ENCODE measurements at regions not wholly inside any gene's neighbourhood (a gene's known extent, or its start where the extent isn't known, plus 50 kb on each side); places are given as distances from the start of the nearest gene placed in this dataset.

GRCh38 chr12:75783093-75783877 is 248.3 kb downstream of the PHLDA1 start:
- H3K27ac ChIP-seq (ENCODE audit: insufficient read depth, low read length, poor library complexity, severe bottlenecking): no peak overlapping the region
- Mint-ChIP-seq H3K4me1 (no peaks in the 10 kb centered on the region), H3K4me3 (no peak overlapping the region), H3K27ac (no peak overlapping the region), H3K36me3 (no peaks in the 10 kb centered on the region), H3K27me3 (no peaks in the 10 kb centered on the region), H3K9me3 (peaks cover 0 to 2% (median 0%) of the 10 kb centered on the region in 7 donors)
- H3K9me3 ChIP-seq (ENCODE audit: control insufficient read depth in 2 of 2, low read length in 2 of 2): no peaks in the 10 kb centered on the region
- no peak for ATAC-seq (ENCODE audit: low read depth in 2 of 2)
- H3K27me3 ChIP-seq (ENCODE audit: control insufficient read depth, insufficient read depth, low read length): no peaks in the 10 kb centered on the region
- no peaks in the 10 kb centered on the region for H3K4me1 ChIP-seq (ENCODE audit: control insufficient read depth, insufficient read depth, low read length, poor library complexity, severe bottlenecking)
- no peak overlapping the region for H3K4me3 ChIP-seq (ENCODE audit: low read depth, low read length)
- no peaks in the 10 kb centered on the region for H3K36me3 ChIP-seq (ENCODE audit: control insufficient read depth, insufficient read depth, low read length)
- DNase-seq: no peak

- no peak overlapping the region for H3K4me3 Mint-ChIP-seq
- H3K27ac ChIP-seq (ENCODE audit: insufficient read depth, low read length, poor library complexity, severe bottlenecking): no peak overlapping the region
- H3K27ac Mint-ChIP-seq: no peak overlapping the region
- peaks cover 0 to 2% (median 0%) of the 10 kb centered on the region in 7 donors for H3K9me3 Mint-ChIP-seq
- H3K36me3 Mint-ChIP-seq: no peaks in the 10 kb centered on the region
- H3K36me3 ChIP-seq (ENCODE audit: control insufficient read depth, insufficient read depth, low read length): no peaks in the 10 kb centered on the region
- DNase-seq (no peak), ATAC-seq (ENCODE audit: low read depth in 2 of 2) (no peak)
- no peaks in the 10 kb centered on the region for H3K4me1 Mint-ChIP-seq
- H3K4me3 ChIP-seq (ENCODE audit: low read depth, low read length): no peak overlapping the region
- H3K27me3 Mint-ChIP-seq: no peaks in the 10 kb centered on the region
- H3K9me3 ChIP-seq (ENCODE audit: control insufficient read depth in 2 of 2, low read length in 2 of 2): no peaks in the 10 kb centered on the region
- no peaks in the 10 kb centered on the region for H3K4me1 ChIP-seq (ENCODE audit: control insufficient read depth, insufficient read depth, low read length, poor library complexity, severe bottlenecking)
- H3K27me3 ChIP-seq (ENCODE audit: control insufficient read depth, insufficient read depth, low read length): no peaks in the 10 kb centered on the region
Measured at GRCh38 chr12:75782069-75782581, 249.5 kb downstream of the PHLDA1 start.

- Histone ChIP-seq H3K27me3 (ENCODE audit: control insufficient read depth, insufficient read depth, low read length) (no peaks in the 10 kb centered on the region), H3K4me1 (ENCODE audit: control insufficient read depth, insufficient read depth, low read length, poor library complexity, severe bottlenecking) (no peaks in the 10 kb centered on the region), H3K36me3 (ENCODE audit: control insufficient read depth, insufficient read depth, low read length) (no peaks in the 10 kb centered on the region), H3K9me3 (ENCODE audit: control insufficient read depth in 2 of 2, low read length in 2 of 2) (no peaks in the 10 kb centered on the region), H3K27ac (ENCODE audit: insufficient read depth, low read length, poor library complexity, severe bottlenecking) (no peak overlapping the region), H3K4me3 (ENCODE audit: low read depth, low read length) (no peak overlapping the region)
- Mint-ChIP-seq H3K4me1 (no peaks in the 10 kb centered on the region), H3K27me3 (no peaks in the 10 kb centered on the region), H3K4me3 (no peak overlapping the region), H3K9me3 (peaks cover 0 to 2% (median 0%) of the 10 kb centered on the region in 7 donors), H3K27ac (no peak overlapping the region), H3K36me3 (no peaks in the 10 kb centered on the region)
- ATAC-seq (ENCODE audit: low read depth in 2 of 2) (no peak), DNase-seq (no peak)
Measured at GRCh38 chr12:75781532-75782046, 250.0 kb downstream of the PHLDA1 start.

- no peak overlapping the region for H3K4me3 Mint-ChIP-seq
- ATAC-seq (ENCODE audit: low read depth in 2 of 2): no peak
- H3K4me1 ChIP-seq (ENCODE audit: control insufficient read depth, insufficient read depth, low read length, poor library complexity, severe bottlenecking): no peaks in the 10 kb centered on the region
- peaks cover 0 to 2% (median 0%) of the 10 kb centered on the region in 7 donors for H3K9me3 Mint-ChIP-seq
- H3K27ac Mint-ChIP-seq: no peak overlapping the region
- no peaks in the 10 kb centered on the region for H3K27me3 Mint-ChIP-seq
- no peak overlapping the region for H3K27ac ChIP-seq (ENCODE audit: insufficient read depth, low read length, poor library complexity, severe bottlenecking)
- no peak for DNase-seq
- H3K36me3 Mint-ChIP-seq: no peaks in the 10 kb centered on the region
- H3K4me3 ChIP-seq (ENCODE audit: low read depth, low read length): no peak overlapping the region
- no peaks in the 10 kb centered on the region for H3K4me1 Mint-ChIP-seq
- no peaks in the 10 kb centered on the region for H3K9me3 ChIP-seq (ENCODE audit: control insufficient read depth in 2 of 2, low read length in 2 of 2)
- no peaks in the 10 kb centered on the region for H3K36me3 ChIP-seq (ENCODE audit: control insufficient read depth, insufficient read depth, low read length)
- H3K27me3 ChIP-seq (ENCODE audit: control insufficient read depth, insufficient read depth, low read length): no peaks in the 10 kb centered on the region
Measured at GRCh38 chr12:75779891-75780496, 251.6 kb downstream of the PHLDA1 start.

GRCh38 chr12:75774261-75775052 is 257.1 kb downstream of the PHLDA1 start:
- H3K27me3 Mint-ChIP-seq: peaks cover 7% of the 10 kb centered on the region
- H3K4me1 Mint-ChIP-seq: no peaks in the 10 kb centered on the region
- Histone ChIP-seq H3K27ac (ENCODE audit: insufficient read depth, low read length, poor library complexity, severe bottlenecking) (no peak overlapping the region), H3K9me3 (ENCODE audit: control insufficient read depth in 2 of 2, low read length in 2 of 2) (no peaks in the 10 kb centered on the region), H3K4me1 (ENCODE audit: control insufficient read depth, insufficient read depth, low read length, poor library complexity, severe bottlenecking) (no peaks in the 10 kb centered on the region), H3K36me3 (ENCODE audit: control insufficient read depth, insufficient read depth, low read length) (no peaks in the 10 kb centered on the region), H3K27me3 (ENCODE audit: control insufficient read depth, insufficient read depth, low read length) (no peaks in the 10 kb centered on the region), H3K4me3 (ENCODE audit: low read depth, low read length) (no peak overlapping the region)
- H3K27ac Mint-ChIP-seq: no peak overlapping the region
- no peak for ATAC-seq (ENCODE audit: low read depth in 2 of 2)
- H3K36me3 Mint-ChIP-seq: no peaks in the 10 kb centered on the region
- no peak overlapping the region for H3K4me3 Mint-ChIP-seq
- H3K9me3 Mint-ChIP-seq: no peaks in the 10 kb centered on the region
- no peak for DNase-seq

GRCh38 chr12:75773377-75773776 is 258.2 kb downstream of the PHLDA1 start:
- ATAC-seq (ENCODE audit: low read depth in 2 of 2): no peak
- H3K9me3 Mint-ChIP-seq: peaks cover 0 to 2% (median 0%) of the 10 kb centered on the region in 7 donors
- Histone ChIP-seq H3K27me3 (ENCODE audit: control insufficient read depth, insufficient read depth, low read length) (no peaks in the 10 kb centered on the region), H3K4me1 (ENCODE audit: control insufficient read depth, insufficient read depth, low read length, poor library complexity, severe bottlenecking) (no peaks in the 10 kb centered on the region), H3K36me3 (ENCODE audit: control insufficient read depth, insufficient read depth, low read length) (no peaks in the 10 kb centered on the region), H3K9me3 (ENCODE audit: control insufficient read depth in 2 of 2, low read length in 2 of 2) (no peaks in the 10 kb centered on the region), H3K4me3 (ENCODE audit: low read depth, low read length) (no peak overlapping the region), H3K27ac (ENCODE audit: insufficient read depth, low read length, poor library complexity, severe bottlenecking) (no peak overlapping the region)
- H3K4me1 Mint-ChIP-seq: no peaks in the 10 kb centered on the region
- DNase-seq: no peak
- H3K36me3 Mint-ChIP-seq: no peaks in the 10 kb centered on the region
- peaks cover 7% of the 10 kb centered on the region for H3K27me3 Mint-ChIP-seq
- no peak overlapping the region for H3K27ac Mint-ChIP-seq
- no peak overlapping the region for H3K4me3 Mint-ChIP-seq

- ATAC-seq (ENCODE audit: low read depth in 2 of 2): no peak
- Histone ChIP-seq H3K4me3 (ENCODE audit: low read depth, low read length) (no peak overlapping the region), H3K9me3 (ENCODE audit: control insufficient read depth in 2 of 2, low read length in 2 of 2) (no peaks in the 10 kb centered on the region), H3K27ac (ENCODE audit: insufficient read depth, low read length, poor library complexity, severe bottlenecking) (no peak overlapping the region), H3K36me3 (ENCODE audit: control insufficient read depth, insufficient read depth, low read length) (no peaks in the 10 kb centered on the region), H3K4me1 (ENCODE audit: control insufficient read depth, insufficient read depth, low read length, poor library complexity, severe bottlenecking) (no peaks in the 10 kb centered on the region), H3K27me3 (ENCODE audit: control insufficient read depth, insufficient read depth, low read length) (no peaks in the 10 kb centered on the region)
- H3K4me1 Mint-ChIP-seq: no peaks in the 10 kb centered on the region
- peaks cover 0 to 2% (median 0%) of the 10 kb centered on the region in 7 donors for H3K9me3 Mint-ChIP-seq
- DNase-seq: no peak
- H3K27me3 Mint-ChIP-seq: peaks cover 11% of the 10 kb centered on the region
- H3K4me3 Mint-ChIP-seq: no peak overlapping the region
- no peaks in the 10 kb centered on the region for H3K36me3 Mint-ChIP-seq
- no peak overlapping the region for H3K27ac Mint-ChIP-seq
Measured at GRCh38 chr12:75771023-75771422, 259.6 kb upstream of the KRR1 start.

All from CD4-positive, CD25-positive, alpha-beta regulatory T cell (primary cell).